ENCODE measurements at regions not wholly inside any gene's neighbourhood (a gene's known extent, or its start where the extent isn't known, plus 50 kb on each side); places are given as distances from the start of the nearest gene placed in this dataset.

GRCh38 chr5:6859023-6859422 lies 145.8 kb downstream of the TENT4A start (continued):
- TF ChIP-seq ZNF512 (CRISPR knock-in tag; IDR thresholded peaks at IDR 0.05; ENCODE audit: borderline replicate concordance) (no peak), ZNF121 (CRISPR knock-in tag; IDR thresholded peaks at IDR 0.05) (no peak), TP53 (CRISPR knock-in tag; IDR thresholded peaks at IDR 0.05) (no peak), RORB (CRISPR knock-in tag; IDR thresholded peaks at IDR 0.05) (no peak)

GRCh38 chr5:6859951-6860638 lies 146.9 kb downstream of the TENT4A start:
- H3K4me1 Mint-ChIP-seq, result no peaks in the 10 kb centered on the region
- peaks cover 10% of the 10 kb centered on the region for H3K27me3 Mint-ChIP-seq (ENCODE audit: low read depth)
- no peak overlapping the region for H3K27ac Mint-ChIP-seq
- peaks cover 8% of the 10 kb centered on the region for H3K36me3 Mint-ChIP-seq
- DNase-seq (ENCODE audit: low spot score), result no peak
- POLR2A ChIA-PET, result no interaction called here
- H3K4me3 Mint-ChIP-seq, result no peak overlapping the region
- ATAC-seq, result no peak
- CTCF ChIA-PET, result no interaction called here
- H3K9me3 Mint-ChIP-seq, result peaks cover 35% of the 10 kb centered on the region
- TF ChIP-seq ZNF512 (CRISPR knock-in tag; IDR thresholded peaks at IDR 0.05; ENCODE audit: borderline replicate concordance), result no peak
- no peak for TF ChIP-seq ZNF281 (CRISPR knock-in tag; IDR thresholded peaks at IDR 0.05)

DNA sequence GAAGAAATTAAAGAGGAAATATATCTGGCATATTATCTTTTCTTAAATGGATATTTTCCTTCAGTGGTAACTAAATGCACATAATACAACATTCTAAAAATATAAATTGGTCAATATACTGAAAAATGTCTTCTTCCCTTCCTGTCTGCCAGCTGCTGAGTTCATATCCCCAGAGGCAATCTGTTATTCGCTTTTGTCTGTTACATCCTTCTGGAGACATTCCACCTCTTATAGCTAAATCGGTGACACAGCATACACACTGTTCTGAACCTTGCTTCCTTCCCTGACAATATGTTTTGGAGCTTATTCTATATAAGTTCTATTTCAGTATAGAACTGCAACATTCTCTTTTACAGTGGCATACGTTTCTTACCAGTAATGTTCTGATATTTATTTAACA lies 147.8 kb downstream of the TENT4A start:
- H3K36me3 Mint-ChIP-seq, result peaks cover 8% of the 10 kb centered on the region
- no peak overlapping the region for H3K4me3 Mint-ChIP-seq
- ATAC-seq (no peak), DNase-seq (ENCODE audit: low spot score) (no peak)
- no peaks in the 10 kb centered on the region for H3K4me1 Mint-ChIP-seq
- H3K9me3 Mint-ChIP-seq, result peaks cover 30% of the 10 kb centered on the region
- ChIA-PET POLR2A (no interaction called here), CTCF (no interaction called here)
- H3K27me3 Mint-ChIP-seq (ENCODE audit: low read depth), result peaks cover 4% of the 10 kb centered on the region
- H3K27ac Mint-ChIP-seq, result no peak overlapping the region
- no peak for TF ChIP-seq NR1H2 (CRISPR knock-in tag; IDR thresholded peaks at IDR 0.05)
- no peak for TF ChIP-seq EMX1 (CRISPR knock-in tag; IDR thresholded peaks at IDR 0.05)
- TF ChIP-seq, protein P1, sequence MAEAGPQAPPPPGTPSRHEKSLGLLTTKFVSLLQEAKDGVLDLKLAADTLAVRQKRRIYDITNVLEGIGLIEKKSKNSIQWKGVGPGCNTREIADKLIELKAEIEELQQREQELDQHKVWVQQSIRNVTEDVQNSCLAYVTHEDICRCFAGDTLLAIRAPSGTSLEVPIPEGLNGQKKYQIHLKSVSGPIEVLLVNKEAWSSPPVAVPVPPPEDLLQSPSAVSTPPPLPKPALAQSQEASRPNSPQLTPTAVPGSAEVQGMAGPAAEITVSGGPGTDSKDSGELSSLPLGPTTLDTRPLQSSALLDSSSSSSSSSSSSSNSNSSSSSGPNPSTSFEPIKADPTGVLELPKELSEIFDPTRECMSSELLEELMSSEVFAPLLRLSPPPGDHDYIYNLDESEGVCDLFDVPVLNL (CRISPR knock-in tag; IDR thresholded peaks at IDR 0.05; ENCODE audit: borderline replicate concordance, low read depth), result no peak
- TF ChIP-seq RELA (CRISPR knock-in tag; IDR thresholded peaks at IDR 0.05; ENCODE audit: borderline replicate concordance), result no peak
- no peak for TF ChIP-seq ZBTB21 (CRISPR knock-in tag; IDR thresholded peaks at IDR 0.05; ENCODE audit: borderline replicate concordance)
- TF ChIP-seq ZNF512 (CRISPR knock-in tag; IDR thresholded peaks at IDR 0.05; ENCODE audit: borderline replicate concordance), result no peak
- TF ChIP-seq, protein P2, sequence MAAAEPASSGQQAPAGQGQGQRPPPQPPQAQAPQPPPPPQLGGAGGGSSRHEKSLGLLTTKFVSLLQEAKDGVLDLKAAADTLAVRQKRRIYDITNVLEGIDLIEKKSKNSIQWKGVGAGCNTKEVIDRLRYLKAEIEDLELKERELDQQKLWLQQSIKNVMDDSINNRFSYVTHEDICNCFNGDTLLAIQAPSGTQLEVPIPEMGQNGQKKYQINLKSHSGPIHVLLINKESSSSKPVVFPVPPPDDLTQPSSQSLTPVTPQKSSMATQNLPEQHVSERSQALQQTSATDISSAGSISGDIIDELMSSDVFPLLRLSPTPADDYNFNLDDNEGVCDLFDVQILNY (CRISPR knock-in tag; IDR thresholded peaks at IDR 0.05), result no peak
- no peak for TF ChIP-seq FOXJ3 (CRISPR knock-in tag; IDR thresholded peaks at IDR 0.05; ENCODE audit: borderline replicate concordance)
- TF ChIP-seq MYBL2 (CRISPR knock-in tag; IDR thresholded peaks at IDR 0.05), result no peak
- TF ChIP-seq, protein P3, sequence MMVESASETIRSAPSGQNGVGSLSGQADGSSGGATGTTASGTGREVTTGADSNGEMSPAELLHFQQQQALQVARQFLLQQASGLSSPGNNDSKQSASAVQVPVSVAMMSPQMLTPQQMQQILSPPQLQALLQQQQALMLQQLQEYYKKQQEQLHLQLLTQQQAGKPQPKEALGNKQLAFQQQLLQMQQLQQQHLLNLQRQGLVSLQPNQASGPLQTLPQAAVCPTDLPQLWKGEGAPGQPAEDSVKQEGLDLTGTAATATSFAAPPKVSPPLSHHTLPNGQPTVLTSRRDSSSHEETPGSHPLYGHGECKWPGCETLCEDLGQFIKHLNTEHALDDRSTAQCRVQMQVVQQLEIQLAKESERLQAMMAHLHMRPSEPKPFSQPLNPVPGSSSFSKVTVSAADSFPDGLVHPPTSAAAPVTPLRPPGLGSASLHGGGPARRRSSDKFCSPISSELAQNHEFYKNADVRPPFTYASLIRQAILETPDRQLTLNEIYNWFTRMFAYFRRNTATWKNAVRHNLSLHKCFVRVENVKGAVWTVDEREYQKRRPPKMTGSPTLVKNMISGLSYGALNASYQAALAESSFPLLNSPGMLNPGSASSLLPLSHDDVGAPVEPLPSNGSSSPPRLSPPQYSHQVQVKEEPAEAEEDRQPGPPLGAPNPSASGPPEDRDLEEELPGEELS (CRISPR knock-in tag; IDR thresholded peaks at IDR 0.05), result no peak
- TF ChIP-seq FOXP1 (CRISPR knock-in tag; IDR thresholded peaks at IDR 0.05; ENCODE audit: borderline replicate concordance), result no peak
- TF ChIP-seq CREM (CRISPR knock-in tag; IDR thresholded peaks at IDR 0.05), result no peak
- no peak for TF ChIP-seq NR2C2 (CRISPR knock-in tag; IDR thresholded peaks at IDR 0.05)
- no peak for TF ChIP-seq NFATC4 (CRISPR knock-in tag; IDR thresholded peaks at IDR 0.05)
- TF ChIP-seq ATF2 (CRISPR knock-in tag; IDR thresholded peaks at IDR 0.05; ENCODE audit: borderline replicate concordance, low read depth), result no peak
